Uterus (tissue), 3 donors: ENCODE measurements at regions not wholly inside any gene's neighbourhood (a gene's known extent, or its start where the extent isn't known, plus 50 kb on each side); places are given as distances from the start of the nearest gene placed in this dataset.

Experiments
- DNase-seq, 2 donors: peaks; one replicate each; pipeline ENCODE4 v3.0.0-alpha.2; 2019 to 2020
- H3K27ac ChIP-seq, 2 donors: fragments of 200-600 bp; sonication (generic); 1 replicate in 1 of 2; 2 replicates in 1 of 2; pipeline ENCODE4 v1.5.1; 2016 to 2018
- H3K27me3 ChIP-seq, 2 donors: fragments of 200-600 bp; sonication (generic); one replicate each; pipeline ENCODE4 v1.5.1; 2018 to 2019; ENCODE audit warnings: control low read depth in 1 of 2
- H3K36me3 ChIP-seq, 2 donors: fragments of 200-600 bp; sonication (generic); one replicate each; pipeline ENCODE4 v1.5.1; 2019; ENCODE audit warnings: control low read depth in 1 of 2
- H3K4me1 ChIP-seq, 2 donors: fragments of 200-600 bp; sonication (generic); one replicate each; pipeline ENCODE4 v1.5.1; 2018 to 2019; ENCODE audit warnings: control low read depth in 1 of 2
- H3K4me3 ChIP-seq, 2 donors: fragments of 200-600 bp; sonication (generic); 1 replicate in 1 of 2; 2 replicates in 1 of 2; pipeline ENCODE4 v1.5.1; 2018 to 2019; ENCODE audit warnings: mild to moderate bottlenecking in 1 of 2
- H3K9me3 ChIP-seq, 2 donors: fragments of 200-600 bp; sonication (generic); one replicate each; pipeline ENCODE4 v1.5.1; 2019; ENCODE audit warnings: control low read depth in 1 of 2
- POLR2A ChIP-seq, 2 donors: fragments of 450-650 bp; IDR thresholded peaks; one replicate each; pipeline ENCODE4 v1.6.1; 2016; ENCODE audit warnings: antibody characterized with exemption in 2 of 2, mild to moderate bottlenecking in 1 of 2, moderate library complexity in 1 of 2
- intact Hi-C: fragments of 100-400 bp; cut with DNase I; formaldehyde crosslinking; loops from one replicate; pipeline ENCODE4 v1.15.1; 2023; ENCODE audit warnings: low total_unique reads
- TF ChIP-seq, protein P1 (sequence below), 4 experiments: fragments of 200-600 bp in 2 of 4; fragments of 450-650 bp in 2 of 4; sonication (generic) in 2 of 4; IDR thresholded peaks; one replicate each; pipeline ENCODE4 v1.5.1; 2016 to 2019; ENCODE audit warnings: antibody characterized with exemption in 4 of 4, mild to moderate bottlenecking in 2 of 4, moderate library complexity in 1 of 4
- donor health status: DM: yes; HTN: yes; CAD: no.

DNA sequence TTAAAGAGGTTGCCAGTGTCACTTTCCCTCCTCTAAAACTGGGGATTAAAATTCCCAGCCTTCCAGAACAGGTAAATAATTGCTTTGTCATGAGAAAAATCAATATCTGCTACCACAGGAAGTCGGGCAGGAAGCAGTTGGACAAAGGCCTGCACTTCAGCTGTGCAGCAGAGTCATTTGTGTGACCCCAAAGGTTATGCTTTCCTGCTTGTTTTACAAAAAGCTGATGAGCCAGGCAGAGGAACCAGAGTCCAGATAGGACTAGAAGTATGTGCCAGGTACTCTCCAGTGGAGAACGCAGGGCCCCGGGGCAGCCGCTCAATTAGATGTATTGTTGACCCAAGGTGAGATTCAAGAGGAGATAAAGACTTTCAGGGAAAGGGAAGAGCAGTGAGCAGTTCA lies 117.1 kb upstream of the FRMD6 start:
- TF ChIP-seq POLR2A (IDR thresholded peaks at IDR 0.05) = no peak
- TF ChIP-seq, protein P1, sequence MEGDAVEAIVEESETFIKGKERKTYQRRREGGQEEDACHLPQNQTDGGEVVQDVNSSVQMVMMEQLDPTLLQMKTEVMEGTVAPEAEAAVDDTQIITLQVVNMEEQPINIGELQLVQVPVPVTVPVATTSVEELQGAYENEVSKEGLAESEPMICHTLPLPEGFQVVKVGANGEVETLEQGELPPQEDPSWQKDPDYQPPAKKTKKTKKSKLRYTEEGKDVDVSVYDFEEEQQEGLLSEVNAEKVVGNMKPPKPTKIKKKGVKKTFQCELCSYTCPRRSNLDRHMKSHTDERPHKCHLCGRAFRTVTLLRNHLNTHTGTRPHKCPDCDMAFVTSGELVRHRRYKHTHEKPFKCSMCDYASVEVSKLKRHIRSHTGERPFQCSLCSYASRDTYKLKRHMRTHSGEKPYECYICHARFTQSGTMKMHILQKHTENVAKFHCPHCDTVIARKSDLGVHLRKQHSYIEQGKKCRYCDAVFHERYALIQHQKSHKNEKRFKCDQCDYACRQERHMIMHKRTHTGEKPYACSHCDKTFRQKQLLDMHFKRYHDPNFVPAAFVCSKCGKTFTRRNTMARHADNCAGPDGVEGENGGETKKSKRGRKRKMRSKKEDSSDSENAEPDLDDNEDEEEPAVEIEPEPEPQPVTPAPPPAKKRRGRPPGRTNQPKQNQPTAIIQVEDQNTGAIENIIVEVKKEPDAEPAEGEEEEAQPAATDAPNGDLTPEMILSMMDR (IDR thresholded peaks at IDR 0.05) = no peak
- H3K4me3 ChIP-seq = no peak overlapping the region
- intact Hi-C loops = no loop called here
- no peaks in the 10 kb centered on the region for H3K36me3 ChIP-seq
- no peak for DNase-seq
- H3K27ac ChIP-seq = peak overlapping the region; percentile 34 to 41
- H3K9me3 ChIP-seq = no peaks in the 10 kb centered on the region
- H3K27me3 ChIP-seq = no peaks in the 10 kb centered on the region
- no peaks in the 10 kb centered on the region for H3K4me1 ChIP-seq

DNA sequence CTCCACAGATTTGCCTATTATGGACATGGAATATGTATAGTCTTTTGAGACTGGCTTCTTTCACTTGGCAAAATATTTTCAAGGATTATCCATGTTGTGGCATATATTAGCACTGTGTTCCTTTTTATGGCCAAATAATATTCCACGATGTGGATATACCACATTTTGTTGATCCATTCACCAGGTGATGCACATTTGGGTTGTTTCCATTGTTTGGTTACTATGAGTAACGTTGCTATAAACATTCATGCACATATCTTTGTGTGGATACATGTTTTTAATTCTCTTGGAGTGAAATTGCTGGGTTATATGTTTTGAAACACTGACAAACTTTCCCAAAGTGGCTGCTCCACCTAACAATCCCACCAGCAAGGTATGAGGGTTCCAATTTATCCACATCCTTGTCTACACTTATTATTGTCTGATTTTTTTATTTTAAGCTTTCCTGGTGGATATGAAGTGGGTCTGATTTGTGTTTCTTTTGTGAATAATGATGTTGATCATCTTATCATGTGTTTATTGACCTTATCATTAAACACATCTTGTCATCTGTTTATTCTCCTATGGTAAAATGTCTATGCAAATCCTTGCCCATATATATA lies 116.2 kb upstream of the FRMD6 start:
- no peak overlapping the region for H3K27ac ChIP-seq
- TF ChIP-seq POLR2A (IDR thresholded peaks at IDR 0.05) = no peak
- TF ChIP-seq, protein P1 (IDR thresholded peaks at IDR 0.05) = no peak
- no peaks in the 10 kb centered on the region for H3K36me3 ChIP-seq
- DNase-seq = no peak
- H3K27me3 ChIP-seq = no peaks in the 10 kb centered on the region
- H3K4me1 ChIP-seq = no peaks in the 10 kb centered on the region
- intact Hi-C loops = no loop called here
- no peak overlapping the region for H3K4me3 ChIP-seq
- H3K9me3 ChIP-seq = no peaks in the 10 kb centered on the region

DNA sequence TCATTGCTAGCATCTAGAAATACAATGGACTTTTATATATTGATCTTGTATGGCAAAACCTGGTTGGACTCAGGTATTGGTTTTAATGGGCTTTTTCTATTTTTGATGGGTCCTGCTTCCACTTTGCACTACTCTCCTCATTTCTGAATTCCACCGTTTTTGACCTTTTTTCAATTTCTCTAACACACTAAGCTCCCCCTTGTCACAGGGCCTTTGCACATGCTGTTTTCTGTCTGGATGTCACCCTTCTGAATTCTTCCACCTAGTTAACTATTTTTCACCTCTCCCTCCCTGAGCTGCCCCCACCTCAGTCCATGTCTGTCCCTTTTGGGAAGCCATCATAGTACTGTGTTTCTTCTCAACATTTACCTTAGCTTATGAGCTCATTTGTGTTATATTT lies 112.7 kb upstream of the FRMD6 start:
- intact Hi-C loops = no loop called here
- Histone ChIP-seq H3K4me3 (no peak overlapping the region), H3K36me3 (no peaks in the 10 kb centered on the region), H3K4me1 (no peaks in the 10 kb centered on the region), H3K27me3 (no peaks in the 10 kb centered on the region), H3K9me3 (no peaks in the 10 kb centered on the region), H3K27ac (no peak overlapping the region)
- DNase-seq = no peak
- no peak for TF ChIP-seq POLR2A (IDR thresholded peaks at IDR 0.05)
- TF ChIP-seq, protein P1 (IDR thresholded peaks at IDR 0.05) = no peak

DNA sequence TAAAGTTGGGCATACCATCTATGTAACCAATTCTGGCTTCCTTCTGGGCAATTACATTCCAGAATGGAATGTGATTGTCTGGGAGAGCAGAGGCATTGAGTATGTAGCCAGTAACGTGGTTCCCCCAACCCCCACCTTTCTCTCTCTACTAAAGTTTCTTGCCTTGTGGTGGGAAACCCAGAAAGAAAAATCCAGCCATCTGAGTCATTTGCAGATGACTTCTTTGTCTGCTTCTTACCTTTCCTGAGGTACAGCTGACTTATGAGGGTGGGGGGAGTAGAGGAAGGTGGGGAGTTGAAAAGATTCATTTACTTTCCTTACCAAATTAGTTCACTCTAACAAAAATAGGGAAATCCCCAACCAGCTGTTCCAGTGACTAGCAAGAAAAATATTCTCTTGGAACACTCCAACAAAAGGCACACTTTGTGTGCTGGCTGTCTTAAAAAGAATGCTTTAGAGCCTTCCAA lies 112.1 kb upstream of the FRMD6 start:
- Histone ChIP-seq H3K36me3 (no peaks in the 10 kb centered on the region), H3K4me3 (no peak overlapping the region), H3K27me3 (no peaks in the 10 kb centered on the region), H3K4me1 (no peaks in the 10 kb centered on the region), H3K9me3 (no peaks in the 10 kb centered on the region), H3K27ac (peak overlapping the region; percentile 34 to 43)
- TF ChIP-seq, protein P1 (IDR thresholded peaks at IDR 0.05) = no peak
- no peak for DNase-seq
- intact Hi-C loops = no loop called here

DNA sequence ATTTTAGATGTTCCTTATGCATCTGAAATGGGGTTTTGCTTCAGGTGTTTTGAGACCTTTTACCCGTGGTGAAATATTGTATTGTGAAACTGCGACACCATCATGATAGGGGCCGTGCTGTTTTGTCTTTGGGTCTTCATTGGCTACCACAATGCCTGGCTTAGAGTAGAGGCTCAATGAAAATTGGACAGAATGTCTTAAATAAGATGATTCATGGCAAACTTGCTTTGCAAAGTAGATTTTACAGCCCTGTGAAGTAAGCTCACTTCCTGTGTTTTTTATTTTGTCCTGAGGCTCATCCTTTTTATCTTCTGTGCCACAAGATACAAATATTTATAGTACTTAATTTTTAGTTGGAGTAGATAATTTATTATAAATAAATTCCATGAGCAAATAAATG lies 111.3 kb upstream of the FRMD6 start:
- Histone ChIP-seq H3K27me3 (no peaks in the 10 kb centered on the region), H3K4me3 (no peak overlapping the region), H3K9me3 (no peaks in the 10 kb centered on the region), H3K36me3 (no peaks in the 10 kb centered on the region), H3K27ac (peak overlapping the region in 1 of 2 donors; percentile 43), H3K4me1 (no peaks in the 10 kb centered on the region)
- intact Hi-C loops = no loop called here
- no peak for DNase-seq
- TF ChIP-seq POLR2A (IDR thresholded peaks at IDR 0.05) = no peak
- TF ChIP-seq, protein P1 (IDR thresholded peaks at IDR 0.05) = no peak
